ENCODE measurements at regions not wholly inside any gene's neighbourhood (a gene's known extent, or its start where the extent isn't known, plus 50 kb on each side); places are given as distances from the start of the nearest gene placed in this dataset.

DNA sequence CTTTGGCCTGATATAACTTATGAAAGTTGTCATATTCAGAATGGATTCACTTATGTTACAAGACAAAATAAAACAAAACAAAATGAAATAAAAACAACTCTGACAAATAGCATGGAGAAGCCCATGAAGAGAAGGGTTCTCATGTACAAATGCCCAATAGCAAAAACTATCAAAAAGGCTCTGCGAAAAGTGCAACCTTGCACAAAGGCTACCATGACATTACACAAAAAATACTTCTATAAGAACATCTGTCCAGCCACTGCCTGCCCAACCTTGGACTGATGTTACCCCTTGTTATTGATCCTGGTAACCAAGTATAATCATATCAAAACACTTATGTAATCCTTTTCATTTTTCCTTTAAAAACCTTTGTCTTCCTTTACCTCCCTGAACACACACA is 213.0 kb downstream of the ATP23 start:
- no peaks in the 10 kb centered on the region for H3K36me3 ChIP-seq (ENCODE audit: control insufficient read depth in 4 of 4, insufficient read depth in 3 of 4, low read depth in 1 of 4, low read length in 3 of 4)
- DNase-seq (ENCODE audit: low spot score), result no peak
- H3K27me3 ChIP-seq (ENCODE audit: control insufficient read depth in 4 of 4, insufficient read depth in 4 of 4, low read length in 3 of 4), result no peaks in the 10 kb centered on the region
- H3K4me1 ChIP-seq (ENCODE audit: control insufficient read depth in 4 of 4, insufficient read depth in 4 of 4, low read length in 3 of 4), result no peaks in the 10 kb centered on the region
- no peak overlapping the region for H3K9ac ChIP-seq (ENCODE audit: low read depth in 1 of 2, low read length in 2 of 2)
- no peak overlapping the region for H3K27ac ChIP-seq (ENCODE audit: low read depth in 1 of 2, low read length in 2 of 2)
- H3K9me3 ChIP-seq (ENCODE audit: control insufficient read depth in 4 of 4, low read length in 3 of 4), result no peaks in the 10 kb centered on the region
- 95% methylated on average over 1 of the region's 1 CpG for WGBS
- TF ChIP-seq JUND (IDR thresholded peaks at IDR 0.05) (no peak), HNF4G (IDR thresholded peaks at IDR 0.05) (no peak), EGR1 (IDR thresholded peaks at IDR 0.05; ENCODE audit: low read depth in 2 of 2) (no peak), RAD21 (IDR thresholded peaks at IDR 0.05) (no peak), FOXA2 (IDR thresholded peaks at IDR 0.05) (no peak), NR2F2 (IDR thresholded peaks at IDR 0.05) (no peak), GABPA (IDR thresholded peaks at IDR 0.05 in 1 of 2, conservative IDR thresholded peaks at IDR 0.05 in 1 of 2) (no peak), HNF4A (conservative IDR thresholded peaks at IDR 0.05) (no peak), RXRA (IDR thresholded peaks at IDR 0.05) (no peak), YY1 (IDR thresholded peaks at IDR 0.05) (no peak)
- TF ChIP-seq, protein P1, sequence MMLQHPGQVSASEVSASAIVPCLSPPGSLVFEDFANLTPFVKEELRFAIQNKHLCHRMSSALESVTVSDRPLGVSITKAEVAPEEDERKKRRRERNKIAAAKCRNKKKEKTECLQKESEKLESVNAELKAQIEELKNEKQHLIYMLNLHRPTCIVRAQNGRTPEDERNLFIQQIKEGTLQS (IDR thresholded peaks at IDR 0.05), result no peak
- TF ChIP-seq, protein P2, sequence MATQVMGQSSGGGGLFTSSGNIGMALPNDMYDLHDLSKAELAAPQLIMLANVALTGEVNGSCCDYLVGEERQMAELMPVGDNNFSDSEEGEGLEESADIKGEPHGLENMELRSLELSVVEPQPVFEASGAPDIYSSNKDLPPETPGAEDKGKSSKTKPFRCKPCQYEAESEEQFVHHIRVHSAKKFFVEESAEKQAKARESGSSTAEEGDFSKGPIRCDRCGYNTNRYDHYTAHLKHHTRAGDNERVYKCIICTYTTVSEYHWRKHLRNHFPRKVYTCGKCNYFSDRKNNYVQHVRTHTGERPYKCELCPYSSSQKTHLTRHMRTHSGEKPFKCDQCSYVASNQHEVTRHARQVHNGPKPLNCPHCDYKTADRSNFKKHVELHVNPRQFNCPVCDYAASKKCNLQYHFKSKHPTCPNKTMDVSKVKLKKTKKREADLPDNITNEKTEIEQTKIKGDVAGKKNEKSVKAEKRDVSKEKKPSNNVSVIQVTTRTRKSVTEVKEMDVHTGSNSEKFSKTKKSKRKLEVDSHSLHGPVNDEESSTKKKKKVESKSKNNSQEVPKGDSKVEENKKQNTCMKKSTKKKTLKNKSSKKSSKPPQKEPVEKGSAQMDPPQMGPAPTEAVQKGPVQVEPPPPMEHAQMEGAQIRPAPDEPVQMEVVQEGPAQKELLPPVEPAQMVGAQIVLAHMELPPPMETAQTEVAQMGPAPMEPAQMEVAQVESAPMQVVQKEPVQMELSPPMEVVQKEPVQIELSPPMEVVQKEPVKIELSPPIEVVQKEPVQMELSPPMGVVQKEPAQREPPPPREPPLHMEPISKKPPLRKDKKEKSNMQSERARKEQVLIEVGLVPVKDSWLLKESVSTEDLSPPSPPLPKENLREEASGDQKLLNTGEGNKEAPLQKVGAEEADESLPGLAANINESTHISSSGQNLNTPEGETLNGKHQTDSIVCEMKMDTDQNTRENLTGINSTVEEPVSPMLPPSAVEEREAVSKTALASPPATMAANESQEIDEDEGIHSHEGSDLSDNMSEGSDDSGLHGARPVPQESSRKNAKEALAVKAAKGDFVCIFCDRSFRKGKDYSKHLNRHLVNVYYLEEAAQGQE (IDR thresholded peaks at IDR 0.05), result no peak
- TF ChIP-seq, protein P3, sequence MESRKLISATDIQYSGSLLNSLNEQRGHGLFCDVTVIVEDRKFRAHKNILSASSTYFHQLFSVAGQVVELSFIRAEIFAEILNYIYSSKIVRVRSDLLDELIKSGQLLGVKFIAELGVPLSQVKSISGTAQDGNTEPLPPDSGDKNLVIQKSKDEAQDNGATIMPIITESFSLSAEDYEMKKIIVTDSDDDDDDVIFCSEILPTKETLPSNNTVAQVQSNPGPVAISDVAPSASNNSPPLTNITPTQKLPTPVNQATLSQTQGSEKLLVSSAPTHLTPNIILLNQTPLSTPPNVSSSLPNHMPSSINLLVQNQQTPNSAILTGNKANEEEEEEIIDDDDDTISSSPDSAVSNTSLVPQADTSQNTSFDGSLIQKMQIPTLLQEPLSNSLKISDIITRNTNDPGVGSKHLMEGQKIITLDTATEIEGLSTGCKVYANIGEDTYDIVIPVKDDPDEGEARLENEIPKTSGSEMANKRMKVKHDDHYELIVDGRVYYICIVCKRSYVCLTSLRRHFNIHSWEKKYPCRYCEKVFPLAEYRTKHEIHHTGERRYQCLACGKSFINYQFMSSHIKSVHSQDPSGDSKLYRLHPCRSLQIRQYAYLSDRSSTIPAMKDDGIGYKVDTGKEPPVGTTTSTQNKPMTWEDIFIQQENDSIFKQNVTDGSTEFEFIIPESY (IDR thresholded peaks at IDR 0.05), result no peak
- TF ChIP-seq, protein P4, sequence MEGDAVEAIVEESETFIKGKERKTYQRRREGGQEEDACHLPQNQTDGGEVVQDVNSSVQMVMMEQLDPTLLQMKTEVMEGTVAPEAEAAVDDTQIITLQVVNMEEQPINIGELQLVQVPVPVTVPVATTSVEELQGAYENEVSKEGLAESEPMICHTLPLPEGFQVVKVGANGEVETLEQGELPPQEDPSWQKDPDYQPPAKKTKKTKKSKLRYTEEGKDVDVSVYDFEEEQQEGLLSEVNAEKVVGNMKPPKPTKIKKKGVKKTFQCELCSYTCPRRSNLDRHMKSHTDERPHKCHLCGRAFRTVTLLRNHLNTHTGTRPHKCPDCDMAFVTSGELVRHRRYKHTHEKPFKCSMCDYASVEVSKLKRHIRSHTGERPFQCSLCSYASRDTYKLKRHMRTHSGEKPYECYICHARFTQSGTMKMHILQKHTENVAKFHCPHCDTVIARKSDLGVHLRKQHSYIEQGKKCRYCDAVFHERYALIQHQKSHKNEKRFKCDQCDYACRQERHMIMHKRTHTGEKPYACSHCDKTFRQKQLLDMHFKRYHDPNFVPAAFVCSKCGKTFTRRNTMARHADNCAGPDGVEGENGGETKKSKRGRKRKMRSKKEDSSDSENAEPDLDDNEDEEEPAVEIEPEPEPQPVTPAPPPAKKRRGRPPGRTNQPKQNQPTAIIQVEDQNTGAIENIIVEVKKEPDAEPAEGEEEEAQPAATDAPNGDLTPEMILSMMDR (IDR thresholded peaks at IDR 0.05; ENCODE audit: low read depth, low read length, missing input control), result no peak
- no peak overlapping the region for H3K4me3 ChIP-seq (ENCODE audit: low read depth in 1 of 3, low read length in 3 of 3)

DNA sequence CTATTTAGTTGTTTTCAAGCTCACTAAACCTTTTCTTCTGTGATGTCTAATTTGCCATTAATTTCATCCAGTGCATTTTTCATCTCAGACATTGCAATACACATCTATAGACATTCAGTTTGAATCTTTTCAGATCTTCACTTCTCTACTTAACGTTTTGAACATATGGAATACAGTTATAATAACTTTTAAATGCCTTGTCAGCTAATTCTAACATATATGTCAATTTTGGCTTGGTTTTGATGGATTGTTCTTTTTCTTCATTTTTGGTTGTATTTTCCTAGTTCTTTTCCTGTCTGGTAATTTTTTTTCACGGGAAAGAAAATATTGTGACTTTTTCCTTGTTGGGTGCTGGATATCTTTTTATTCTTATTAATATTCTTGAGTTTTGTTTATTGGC is 215.3 kb downstream of the ATP23 start:
- H3K36me3 ChIP-seq (ENCODE audit: control insufficient read depth in 4 of 4, insufficient read depth in 3 of 4, low read depth in 1 of 4, low read length in 3 of 4), result no peaks in the 10 kb centered on the region
- no peak overlapping the region for H3K4me3 ChIP-seq (ENCODE audit: low read depth in 1 of 3, low read length in 3 of 3)
- no peaks in the 10 kb centered on the region for H3K9me3 ChIP-seq (ENCODE audit: control insufficient read depth in 4 of 4, low read length in 3 of 4)
- H3K4me1 ChIP-seq (ENCODE audit: control insufficient read depth in 4 of 4, insufficient read depth in 4 of 4, low read length in 3 of 4), result no peaks in the 10 kb centered on the region
- H3K27ac ChIP-seq (ENCODE audit: low read depth in 1 of 2, low read length in 2 of 2), result no peak overlapping the region
- no peaks in the 10 kb centered on the region for H3K27me3 ChIP-seq (ENCODE audit: control insufficient read depth in 4 of 4, insufficient read depth in 4 of 4, low read length in 3 of 4)
- WGBS, result 52% methylated on average over 2 of the region's 2 CpGs
- H3K9ac ChIP-seq (ENCODE audit: low read depth in 1 of 2, low read length in 2 of 2), result no peak overlapping the region
- no peak for DNase-seq (ENCODE audit: low spot score)
- TF ChIP-seq SP1 (IDR thresholded peaks at IDR 0.05), result no peak
- no peak for TF ChIP-seq JUND (IDR thresholded peaks at IDR 0.05)
- no peak for TF ChIP-seq EGR1 (IDR thresholded peaks at IDR 0.05; ENCODE audit: low read depth in 2 of 2)
- TF ChIP-seq RXRA (IDR thresholded peaks at IDR 0.05), result no peak
- TF ChIP-seq RAD21 (IDR thresholded peaks at IDR 0.05), result no peak

Measured in liver (tissue), 8 donors.